Activated CD4-positive, CD25-positive, alpha-beta regulatory T cell treated with anti-CD3 and anti-CD28 coated beads, Interleukin-2, amount 50 U/mL, for 72 hours (primary cell): ENCODE measurements at regions not wholly inside any gene's neighbourhood (a gene's known extent, or its start where the extent isn't known, plus 50 kb on each side); places are given as distances from the start of the nearest gene placed in this dataset.

Experiments used
- DNase-seq: peaks from one replicate; pipeline ENCODE4 v3.0.0; 2021

GRCh38 chr11:70778883-70779282 lies 380.6 kb downstream of the CTTN start:
- DNase-seq = no peak

GRCh38 chr11:70779433-70780245 lies 381.3 kb downstream of the CTTN start:
- no peak for DNase-seq

- DNase-seq = no peak
Observed at GRCh38 chr11:70780246-70780535, 381.9 kb downstream of the CTTN start.

- DNase-seq = no peak
Observed at GRCh38 chr11:70782401-70782913, 384.1 kb downstream of the CTTN start.

GRCh38 chr11:70783356-70783755 lies 385.0 kb downstream of the CTTN start:
- no peak for DNase-seq

DNA sequence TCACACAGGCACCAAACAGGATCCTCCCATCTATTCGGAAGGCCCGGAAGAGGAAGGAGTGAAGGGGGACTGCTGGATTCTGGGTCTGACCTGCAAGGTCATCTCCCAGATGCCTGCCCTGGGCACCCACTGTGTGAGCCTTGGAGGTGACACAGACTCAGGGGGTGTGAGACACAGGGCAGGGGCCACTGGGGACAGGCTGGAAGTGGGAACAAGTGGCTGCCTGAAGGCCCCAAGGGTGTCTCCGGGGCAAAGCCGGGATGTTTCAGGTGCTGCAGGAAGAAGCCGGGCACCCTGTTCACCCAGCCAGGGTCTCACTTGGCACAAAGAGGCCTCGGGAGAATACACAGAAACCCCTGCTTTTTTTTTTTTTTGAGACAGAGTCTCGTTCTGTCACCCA lies 385.5 kb downstream of the CTTN start:
- no peak for DNase-seq

DNA sequence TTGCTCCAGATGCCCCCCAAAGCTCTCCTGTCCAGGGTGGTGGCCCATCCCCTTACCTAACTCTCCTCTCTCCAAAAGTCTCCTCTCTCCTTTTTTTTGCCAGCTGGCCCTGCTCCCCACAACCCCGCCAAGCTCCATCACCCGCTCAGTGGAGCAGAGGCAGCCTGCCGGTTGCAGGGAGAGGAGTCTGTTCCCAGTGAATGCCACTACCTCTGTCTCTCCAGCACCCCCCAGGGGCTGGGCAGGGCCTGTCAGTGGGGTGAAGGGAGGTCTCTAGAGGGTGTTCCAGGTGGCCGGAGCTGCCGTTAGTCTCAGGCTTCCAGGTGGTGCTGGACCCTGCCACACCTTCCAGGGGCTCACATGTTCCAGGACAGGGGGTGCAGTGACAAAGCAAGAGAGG lies 387.0 kb downstream of the CTTN start:
- no peak for DNase-seq

GRCh38 chr11:70786021-70786665 lies 387.8 kb downstream of the CTTN start:
- no peak for DNase-seq

GRCh38 chr11:70788248-70789022 lies 390.1 kb downstream of the CTTN start:
- no peak for DNase-seq

DNA sequence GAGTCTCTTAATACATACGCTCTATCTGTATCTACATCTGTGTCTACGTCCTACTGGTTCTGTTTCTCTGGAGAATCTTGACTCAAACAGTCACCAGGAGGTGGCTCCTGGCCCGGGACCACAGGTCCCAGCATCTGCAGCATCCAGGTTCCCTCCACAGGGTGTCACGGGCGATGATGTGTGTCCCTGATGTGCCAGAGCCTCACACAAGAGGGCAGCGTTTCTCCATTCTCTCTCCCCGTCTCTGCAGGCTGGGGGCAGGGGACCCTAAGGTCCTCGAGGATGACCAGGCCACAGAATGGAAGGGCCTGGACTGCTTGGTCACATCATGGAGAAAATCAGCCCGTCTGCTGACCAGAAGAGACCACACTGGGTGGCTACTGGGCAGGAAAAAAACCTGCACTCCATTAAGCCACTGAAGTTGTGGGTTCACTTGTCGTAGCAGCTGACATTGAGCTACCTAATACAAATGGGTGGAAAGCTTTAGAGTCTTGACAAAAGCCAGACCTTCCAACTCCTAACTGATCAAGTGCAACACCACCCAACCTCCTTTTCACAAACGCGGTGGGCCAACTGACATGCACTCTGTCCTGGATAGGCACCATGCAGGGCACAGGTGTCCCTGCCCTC lies 392.5 kb downstream of the CTTN start:
- no peak for DNase-seq

DNA sequence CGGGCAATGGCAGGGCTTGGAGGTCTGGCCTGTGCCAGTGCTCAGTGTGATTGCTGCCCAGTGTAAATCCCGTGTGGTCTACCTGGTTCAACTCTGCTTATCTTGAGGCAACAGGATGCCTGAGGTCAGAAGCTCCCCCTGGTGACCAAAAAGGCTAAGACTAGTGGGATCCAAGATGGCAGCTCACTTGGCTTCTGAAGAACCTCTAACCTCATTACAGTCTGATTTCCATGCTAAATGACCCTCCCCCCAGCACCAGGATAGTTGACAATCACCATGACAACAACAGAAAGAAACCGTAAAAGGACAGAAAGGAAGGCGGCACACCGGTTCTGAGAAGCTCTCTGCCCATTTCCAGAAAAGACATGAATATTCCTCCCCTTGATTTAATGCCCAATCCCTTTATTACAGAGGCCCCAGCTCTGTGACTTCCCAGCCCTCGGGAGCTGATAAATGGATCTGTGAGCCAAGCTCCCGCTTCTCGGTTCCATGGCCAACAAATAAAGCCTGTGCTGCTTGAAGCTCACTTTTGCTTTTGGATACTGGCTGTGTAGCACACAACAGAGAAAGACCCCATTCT lies 398.4 kb downstream of the CTTN start:
- no peak for DNase-seq

- no peak for DNase-seq
Observed at GRCh38 chr11:70798296-70798695, 400.0 kb downstream of the CTTN start.

GRCh38 chr11:70799386-70799785 lies 401.1 kb downstream of the CTTN start:
- no peak for DNase-seq

DNA sequence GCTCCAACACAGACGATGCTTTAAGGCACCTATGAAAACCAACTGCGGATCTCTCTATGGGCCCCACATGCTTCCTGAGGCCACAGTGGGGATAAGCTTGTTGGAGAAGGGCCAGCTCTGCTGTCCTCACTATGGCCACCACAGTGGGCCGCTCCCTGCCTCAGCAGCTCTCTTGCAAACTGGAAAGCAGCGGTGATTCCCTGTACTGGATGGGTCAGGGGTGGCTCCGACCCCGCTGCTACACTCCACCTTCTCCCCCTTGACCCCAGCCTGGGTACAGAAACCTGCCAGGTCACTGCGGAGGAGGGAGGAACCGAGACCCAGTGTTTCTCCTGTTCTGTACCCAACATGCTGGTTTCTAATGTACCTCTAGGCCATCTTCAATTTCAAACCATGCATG lies 403.9 kb downstream of the CTTN start:
- no peak for DNase-seq

DNA sequence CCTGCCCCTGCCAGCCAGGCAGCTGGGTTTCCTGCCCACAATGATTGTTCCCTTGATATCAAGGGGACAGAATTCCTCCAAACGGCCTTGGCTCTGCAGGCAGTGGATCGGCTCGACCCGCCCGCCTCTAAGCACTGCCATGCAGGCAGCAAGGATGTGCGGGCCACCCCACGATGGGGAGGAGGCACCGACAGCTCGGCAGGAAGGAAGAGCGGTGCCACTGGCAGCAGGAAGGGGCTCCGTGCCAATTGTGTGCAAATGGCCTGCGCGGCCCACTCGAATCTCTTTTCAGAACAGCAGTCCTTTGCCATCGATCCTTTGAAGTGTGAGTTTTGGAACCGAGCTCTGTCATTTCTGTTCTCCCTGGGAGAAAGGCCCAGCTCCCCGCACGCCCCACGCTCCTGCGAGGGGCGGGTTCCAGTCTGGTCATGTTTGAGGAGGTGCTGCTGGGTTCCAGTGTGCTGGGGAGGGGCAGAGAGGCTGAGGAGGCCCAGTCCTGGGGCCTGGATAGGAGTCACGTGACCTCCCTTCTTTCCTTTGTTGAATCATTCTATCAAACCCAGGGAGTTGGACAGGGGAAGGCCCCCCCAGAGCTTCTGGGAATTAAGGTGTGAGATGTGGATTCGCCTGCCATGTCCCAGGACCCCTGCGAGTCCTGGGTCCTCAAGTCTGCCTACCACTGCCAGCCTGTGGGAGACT lies 406.0 kb downstream of the CTTN start:
- no peak for DNase-seq

DNA sequence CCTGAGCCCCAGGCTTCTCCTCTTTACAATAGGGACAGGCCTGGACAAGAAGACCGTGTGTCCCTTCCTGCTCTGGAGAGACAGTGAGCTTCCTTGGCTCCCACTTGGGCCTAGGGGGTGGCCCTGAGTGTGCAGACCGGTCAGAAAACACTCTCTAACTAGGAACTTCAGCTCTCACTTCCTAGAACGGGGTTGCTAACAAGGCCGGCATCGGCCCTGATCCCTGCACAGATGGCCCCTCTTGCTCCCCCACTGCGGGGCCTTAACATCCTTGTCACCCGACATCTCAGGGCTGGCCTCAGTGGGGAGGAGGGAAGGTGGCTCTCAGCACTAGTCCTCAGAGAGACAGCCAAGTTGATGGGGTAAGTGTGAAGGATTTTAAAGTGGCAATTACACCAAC lies 406.9 kb downstream of the CTTN start:
- no peak for DNase-seq

GRCh38 chr11:70805971-70806370 lies 407.6 kb downstream of the CTTN start:
- DNase-seq = no peak

DNA sequence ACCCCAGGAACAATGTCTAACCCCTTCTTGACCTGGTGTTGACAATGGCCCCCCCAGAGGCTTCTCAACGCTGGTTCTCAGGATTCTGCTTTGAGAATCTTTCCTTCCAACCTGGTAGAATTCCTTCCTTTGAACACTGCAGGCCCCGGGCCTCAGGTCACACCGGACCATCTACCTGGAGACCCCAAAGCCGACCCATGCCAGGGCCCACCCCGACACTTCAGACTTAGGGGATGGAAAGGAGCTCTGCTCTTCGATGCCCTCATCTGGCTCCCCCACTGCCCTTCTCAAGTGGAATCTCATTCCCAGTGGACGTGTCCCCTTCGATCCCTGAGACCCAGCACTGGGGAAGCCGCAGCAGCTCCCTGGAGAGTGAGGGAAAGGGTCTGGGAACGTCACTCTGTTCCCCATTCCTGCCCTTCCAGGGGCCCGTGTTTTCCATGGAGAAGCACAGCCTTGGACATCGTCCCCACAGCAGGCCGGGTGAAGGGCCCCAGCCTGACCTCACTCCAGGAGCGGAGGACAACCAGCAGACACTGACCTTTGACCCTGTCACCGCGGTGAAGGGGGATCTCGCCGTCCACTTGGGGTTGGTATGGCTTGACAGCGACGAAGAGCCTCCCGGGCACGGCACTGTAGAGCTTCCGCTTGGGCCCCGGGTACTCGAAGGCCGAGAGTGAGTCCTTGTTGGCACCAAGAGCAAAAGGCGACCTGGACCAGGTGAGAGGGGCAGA lies 408.3 kb downstream of the CTTN start:
- no peak for DNase-seq

- DNase-seq = no peak
Observed at GRCh38 chr11:70807195-70807543, 408.8 kb downstream of the CTTN start.

DNA sequence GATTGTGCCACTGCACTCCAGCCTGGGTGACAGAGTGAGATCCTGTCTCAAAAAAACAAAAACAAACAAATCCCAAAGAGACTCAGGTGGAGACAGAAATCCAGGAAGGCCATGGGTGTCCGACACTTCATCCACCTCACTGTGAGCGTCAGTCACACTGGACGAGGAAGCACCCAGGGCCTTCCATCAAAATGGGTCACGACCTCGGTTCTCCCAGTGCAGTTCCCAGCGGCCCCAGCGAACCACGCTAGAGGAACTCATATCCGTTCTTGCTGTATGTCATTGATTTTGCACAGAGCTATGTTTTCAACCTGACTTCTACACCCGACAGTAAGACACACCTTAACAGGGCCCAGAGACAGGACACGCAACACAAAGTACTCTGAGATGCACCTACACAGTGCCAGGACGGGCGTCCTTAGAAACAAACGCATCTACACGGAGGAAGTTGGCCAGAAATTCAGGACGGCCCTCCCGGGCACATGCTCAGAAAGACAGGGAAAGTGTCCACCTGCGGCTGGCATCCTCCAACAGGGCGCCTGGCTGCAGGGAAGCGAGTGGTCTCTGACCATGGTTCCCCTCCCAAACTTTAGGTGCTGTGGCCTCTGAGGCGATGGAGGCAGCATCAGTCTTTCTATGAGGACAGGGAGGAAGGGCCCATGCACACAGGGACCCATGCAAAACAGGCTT lies 410.5 kb downstream of the CTTN start:
- no peak for DNase-seq

- DNase-seq = no peak
Observed at GRCh38 chr11:70810133-70810532, 411.8 kb downstream of the CTTN start.
